OCI-LY7 (cell line): ENCODE measurements at regions not wholly inside any gene's neighbourhood (a gene's known extent, or its start where the extent isn't known, plus 50 kb on each side); places are given as distances from the start of the nearest gene placed in this dataset.
"Not testable (repeated sequence)": the region's sequence is repeated elsewhere in the genome, so short reads cannot be mapped to it uniquely, and the experiment has no call there.

Experiments
- BruUV-seq: library from RNA; stranded (reverse); fragments of 400-500 nt; replicated peaks from 2 replicates; lab custom pipeline; 2021; lab: Mats Ljungman, UMichigan
- CTCF ChIA-PET: fragments of 300-600 bp; sonication (Branson Sonifier 250); formaldehyde crosslinking; loops from one replicate; lab custom pipeline; 2022; ENCODE audit warnings: antibody characterized with exemption; ENCODE audit not compliant: unreplicated experiment; lab: Charles Lee
- POLR2A ChIA-PET: fragments of 300-600 bp; sonication (Branson Sonifier 250); formaldehyde crosslinking; loops from one replicate; lab custom pipeline; 2022; ENCODE audit warnings: antibody characterized with exemption; lab: Charles Lee
- DNase-seq: peaks from one replicate; pipeline ENCODE4 v3.0.0-alpha.2; 2015; ENCODE audit warnings: low spot score
- H2AFZ ChIP-seq: fragments of 200-600 bp; sonication (generic), shearing (Covaris generic); 2 replicates; pipeline ENCODE4 v1.6.1; 2014; ENCODE audit warnings: mild to moderate bottlenecking, antibody characterized with exemption, low read length, moderate library complexity
- H3K27ac ChIP-seq: fragments of 200-600 bp; sonication (generic); 2 replicates; pipeline ENCODE4 v1.5.1; 2014; ENCODE audit warnings: mixed run types, low read depth, mild to moderate bottlenecking, moderate library complexity, low read length, inconsistent platforms; ENCODE audit not compliant: poor library complexity, severe bottlenecking
- H3K36me3 ChIP-seq: fragments of 200-600 bp; sonication (generic); 2 replicates; pipeline ENCODE4 v1.6.1; 2014; ENCODE audit warnings: mild to moderate bottlenecking, antibody characterized with exemption, low read length, moderate library complexity, mixed read lengths; ENCODE audit not compliant: insufficient read depth
- H3K4me1 ChIP-seq: fragments of 200-600 bp; sonication (generic); 2 replicates; pipeline ENCODE4 v1.5.1; 2014; ENCODE audit warnings: mild to moderate bottlenecking, low read length; ENCODE audit not compliant: insufficient read depth, poor library complexity, severe bottlenecking
- H3K4me2 ChIP-seq: fragments of 200-600 bp; sonication (generic); 2 replicates; pipeline ENCODE4 v1.6.1; 2014; ENCODE audit warnings: mild to moderate bottlenecking, low read length
- H3K4me3 ChIP-seq: fragments of 200-600 bp; sonication (generic); 2 replicates; pipeline ENCODE4 v1.5.1; 2014; ENCODE audit warnings: mild to moderate bottlenecking, low read depth, low read length; ENCODE audit not compliant: poor library complexity, severe bottlenecking
- H3K79me2 ChIP-seq: fragments of 200-600 bp; sonication (generic); 2 replicates; pipeline ENCODE4 v1.6.1; 2016; ENCODE audit warnings: low read depth, mild to moderate bottlenecking, low read length, moderate library complexity, mixed read lengths; ENCODE audit not compliant: insufficient read depth
- H3K9me2 ChIP-seq: fragments of 200-600 bp; sonication (generic); 2 replicates; pipeline ENCODE4 v1.6.1; 2016; ENCODE audit warnings: mild to moderate bottlenecking, low read length, mixed read lengths; ENCODE audit not compliant: insufficient read depth
- H3K9me3 ChIP-seq: fragments of 200-600 bp; sonication (generic); 2 replicates; pipeline ENCODE4 v1.6.1; 2014; ENCODE audit warnings: mild to moderate bottlenecking, mixed run types, low read length, mixed read lengths
- H4K20me1 ChIP-seq: fragments of 200-600 bp; sonication (generic); 2 replicates; pipeline ENCODE4 v1.6.1; 2014; ENCODE audit warnings: mild to moderate bottlenecking, antibody characterized with exemption, low read length, moderate library complexity, mixed read lengths; ENCODE audit not compliant: insufficient read depth
- EZH2phosphoT487 ChIP-seq: fragments of 200-600 bp; sonication (generic); IDR thresholded peaks from 2 replicates; pipeline ENCODE4 v1.6.1; 2018; ENCODE audit warnings: low read depth, borderline replicate concordance, mild to moderate bottlenecking, mixed run types, antibody characterized with exemption, low read length, moderate library complexity, mixed read lengths
- intact Hi-C: fragments of 100-400 bp; cut with micrococcal nuclease; formaldehyde crosslinking; loops from one replicate; pipeline ENCODE4 v1.10.0; 2022; ENCODE audit not compliant: unreplicated experiment
- TF ChIP-seq, protein P1 (sequence below): fragments of 200-600 bp; sonication (generic); conservative IDR thresholded peaks from 2 replicates; pipeline ENCODE4 v1.5.1; 2014; ENCODE audit warnings: mild to moderate bottlenecking, antibody characterized with exemption, low read length, moderate library complexity, mixed read lengths

DNA sequence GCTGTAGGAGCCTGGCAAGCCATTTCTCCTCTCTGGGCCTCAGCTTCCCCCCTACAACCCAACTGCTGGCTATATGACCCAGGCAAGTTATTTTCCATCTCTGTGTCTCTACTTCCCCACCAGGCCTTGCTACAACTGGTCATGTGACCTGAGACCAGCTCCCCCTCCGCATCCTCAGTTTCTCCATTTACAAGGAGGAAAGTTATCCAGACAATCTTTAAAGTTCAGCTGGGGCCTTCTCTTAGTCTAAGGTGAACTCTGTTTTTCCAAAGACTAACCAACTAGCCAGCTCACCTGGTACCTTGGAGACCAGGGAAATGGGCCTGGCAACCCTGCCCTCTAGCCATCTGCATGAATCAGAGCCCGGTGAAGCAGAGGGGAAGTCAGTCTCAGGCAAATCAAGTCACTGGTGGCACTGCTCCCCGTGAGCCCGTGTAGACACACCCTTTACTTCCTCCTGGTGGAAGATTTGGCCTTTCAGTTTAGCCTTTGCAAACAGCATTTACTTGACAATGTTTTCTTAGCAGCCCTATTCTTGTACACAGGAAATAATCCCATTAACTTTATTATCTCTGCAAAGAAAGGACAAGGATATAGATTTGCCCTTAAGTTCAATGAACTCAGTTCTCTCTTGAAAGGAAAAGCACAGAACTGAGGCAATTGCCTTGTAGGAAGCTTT is 157.7 kb downstream of the VEGFA start:
- TF ChIP-seq, protein P1, sequence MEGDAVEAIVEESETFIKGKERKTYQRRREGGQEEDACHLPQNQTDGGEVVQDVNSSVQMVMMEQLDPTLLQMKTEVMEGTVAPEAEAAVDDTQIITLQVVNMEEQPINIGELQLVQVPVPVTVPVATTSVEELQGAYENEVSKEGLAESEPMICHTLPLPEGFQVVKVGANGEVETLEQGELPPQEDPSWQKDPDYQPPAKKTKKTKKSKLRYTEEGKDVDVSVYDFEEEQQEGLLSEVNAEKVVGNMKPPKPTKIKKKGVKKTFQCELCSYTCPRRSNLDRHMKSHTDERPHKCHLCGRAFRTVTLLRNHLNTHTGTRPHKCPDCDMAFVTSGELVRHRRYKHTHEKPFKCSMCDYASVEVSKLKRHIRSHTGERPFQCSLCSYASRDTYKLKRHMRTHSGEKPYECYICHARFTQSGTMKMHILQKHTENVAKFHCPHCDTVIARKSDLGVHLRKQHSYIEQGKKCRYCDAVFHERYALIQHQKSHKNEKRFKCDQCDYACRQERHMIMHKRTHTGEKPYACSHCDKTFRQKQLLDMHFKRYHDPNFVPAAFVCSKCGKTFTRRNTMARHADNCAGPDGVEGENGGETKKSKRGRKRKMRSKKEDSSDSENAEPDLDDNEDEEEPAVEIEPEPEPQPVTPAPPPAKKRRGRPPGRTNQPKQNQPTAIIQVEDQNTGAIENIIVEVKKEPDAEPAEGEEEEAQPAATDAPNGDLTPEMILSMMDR = no peak
- TF ChIP-seq EZH2phosphoT487 = no peak
- Histone ChIP-seq H2AFZ (no peak overlapping the region), H3K4me3 (no peak overlapping the region), H3K36me3 (no peaks in the 10 kb centered on the region), H3K79me2 (no peaks in the 10 kb centered on the region), H3K9me3 (no peaks in the 10 kb centered on the region), H3K9me2 (no peaks in the 10 kb centered on the region), H3K4me2 (no peak overlapping the region), H3K4me1 (no peaks in the 10 kb centered on the region), H3K27ac (no peak overlapping the region), H4K20me1 (no peaks in the 10 kb centered on the region)
- no peak for DNase-seq
- ChIA-PET CTCF (no interaction called here), POLR2A (interaction anchor here (0.6 kb wide), 3 partner anchors 34 to 270 kb away, joined by 3 to 4 read pairs (median 3); no protein-coding TSS in a partner anchor)
- intact Hi-C loops = no loop called here
- BruUV-seq = no TSS peak

DNA sequence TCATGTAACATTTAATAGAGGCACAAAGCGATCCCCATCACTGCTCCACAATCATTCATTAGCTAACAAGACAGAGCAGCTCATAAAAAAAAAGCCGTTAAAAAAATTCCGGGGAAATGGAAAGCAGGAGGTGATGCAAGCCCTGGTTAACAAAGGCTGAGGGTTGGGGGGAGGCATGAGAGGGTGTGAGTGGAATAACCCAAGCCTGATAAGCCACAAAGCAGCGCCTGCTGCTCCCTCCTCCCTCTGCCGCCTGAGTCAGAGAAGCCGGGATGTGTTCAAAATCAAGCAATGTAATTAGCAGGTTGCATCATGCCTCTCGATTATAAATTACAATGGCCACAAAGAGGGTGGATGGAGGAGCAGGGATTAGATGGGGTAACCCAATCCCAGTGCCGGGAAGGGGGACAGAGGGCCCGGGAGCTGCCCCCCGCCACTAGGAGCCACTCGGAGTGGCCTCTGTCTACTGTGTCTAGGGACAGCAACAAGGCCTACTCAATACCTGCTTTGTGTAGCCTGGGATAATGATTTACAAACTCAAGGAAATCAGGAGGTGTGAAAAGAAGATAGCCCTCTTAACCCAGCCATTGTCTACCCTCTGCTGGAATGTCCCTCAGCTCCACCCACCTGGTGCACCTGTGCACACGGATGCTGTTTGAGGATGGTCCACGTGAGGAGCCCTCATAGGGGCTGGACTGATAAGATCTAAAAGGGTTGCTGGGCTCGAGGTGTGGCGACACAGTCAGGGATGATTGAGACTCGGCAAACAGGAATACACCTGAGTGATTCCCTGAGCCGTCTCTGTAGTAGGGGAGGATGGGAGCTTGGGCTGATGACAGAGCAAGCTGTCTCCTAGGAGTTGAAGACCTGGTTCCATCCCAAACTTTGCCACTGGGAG is 156.9 kb downstream of the VEGFA start:
- POLR2A ChIA-PET = interaction anchor here (0.6 kb wide), 3 partner anchors 34 to 254 kb away, joined by 3 to 4 read pairs (median 3); no protein-coding TSS in a partner anchor
- TF ChIP-seq, protein P1 = no peak
- intact Hi-C loops = no loop called here
- BruUV-seq = no TSS peak
- no peaks in the 10 kb centered on the region for H3K9me3 ChIP-seq
- H3K4me2 ChIP-seq = no peak overlapping the region
- H2AFZ ChIP-seq = no peak overlapping the region
- no peaks in the 10 kb centered on the region for H4K20me1 ChIP-seq
- DNase-seq = no peak
- H3K27ac ChIP-seq = no peak overlapping the region
- no peaks in the 10 kb centered on the region for H3K9me2 ChIP-seq
- H3K36me3 ChIP-seq = no peaks in the 10 kb centered on the region
- no peaks in the 10 kb centered on the region for H3K79me2 ChIP-seq
- no peak overlapping the region for H3K4me3 ChIP-seq
- no peaks in the 10 kb centered on the region for H3K4me1 ChIP-seq
- CTCF ChIA-PET = no interaction called here

DNA sequence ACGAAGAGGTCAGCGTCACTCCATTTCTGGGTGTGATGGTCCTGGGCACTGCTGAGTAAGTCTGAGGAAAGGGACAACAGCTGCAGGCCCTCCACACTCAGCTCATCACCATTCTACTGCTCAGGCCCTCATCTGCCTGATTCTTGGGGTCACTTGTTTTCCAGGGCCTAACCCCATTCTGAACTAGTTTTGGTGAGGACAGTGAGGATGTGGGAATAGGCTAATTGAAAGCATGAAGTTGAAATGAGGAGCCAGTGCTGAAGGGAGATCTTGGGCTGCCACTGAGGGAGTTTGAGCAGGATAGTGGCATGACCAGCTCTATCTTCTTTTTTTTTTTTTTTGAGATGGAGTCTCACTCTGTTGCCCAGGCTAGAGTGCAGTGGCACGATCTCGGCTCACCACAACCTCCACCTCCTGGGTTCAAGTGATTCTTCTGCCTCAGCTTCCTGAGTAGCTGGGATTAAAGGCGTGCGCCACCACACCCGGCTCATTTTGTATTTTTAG is 155.7 kb downstream of the VEGFA start:
- intact Hi-C loops, H3K36me3 ChIP-seq, BruUV-seq, H3K4me1 ChIP-seq, DNase-seq, H2AFZ ChIP-seq, H3K4me3 ChIP-seq, H3K9me3 ChIP-seq, H3K79me2 ChIP-seq, H3K4me2 ChIP-seq, CTCF ChIA-PET, H4K20me1 ChIP-seq, H3K9me2 ChIP-seq, H3K27ac ChIP-seq: not testable (repeated sequence)
- POLR2A ChIA-PET = interaction anchor here (1.2 kb wide), 1 partner anchor 23 kb away, joined by 3 read pairs; no protein-coding TSS in a partner anchor
